SH-SY5Y (cell line): ENCODE measurements at regions not wholly inside any gene's neighbourhood (a gene's known extent, or its start where the extent isn't known, plus 50 kb on each side); places are given as distances from the start of the nearest gene placed in this dataset.

Source experiments
- GATA2 ChIP-seq: IDR thresholded peaks from 2 replicates; pipeline ENCODE4 v1.6.1; 2011; ENCODE audit warnings: mild to moderate bottlenecking, low read depth, low read length
- GATA3 ChIP-seq: IDR thresholded peaks from 2 replicates; pipeline ENCODE4 v1.6.1; 2011; ENCODE audit warnings: low read depth, mild to moderate bottlenecking, low read length, moderate library complexity

- TF ChIP-seq GATA2 = no peak
- no peak for TF ChIP-seq GATA3
These were observed 429.7 kb downstream of the C12orf50 start for GRCh38 chr12:87599459-87599858.
